Adrenal gland (tissue), 5 donors: ENCODE measurements at regions not wholly inside any gene's neighbourhood (a gene's known extent, or its start where the extent isn't known, plus 50 kb on each side); places are given as distances from the start of the nearest gene placed in this dataset.
"Not testable (repeated sequence)": the region's sequence is repeated elsewhere in the genome, so short reads cannot be mapped to it uniquely, and the experiment has no call there.

Experiments used
- POLR2A ChIP-seq, 2 donors: fragments of 450-650 bp; IDR thresholded peaks; one replicate each; pipeline ENCODE4 v1.6.1; 2017; ENCODE audit warnings: antibody characterized with exemption in 2 of 2, mild to moderate bottlenecking in 2 of 2, moderate library complexity in 1 of 2
- TF ChIP-seq, protein P1 (sequence below), 6 experiments: fragments of 450-650 bp in 4 of 6; fragments of 200-600 bp in 2 of 6; sonication (generic) in 1 of 6; IDR thresholded peaks; 1 replicate in 5 of 6; 2 replicates in 1 of 6; pipeline versions ENCODE4 v1.5.1 to v1.8.0; 2016 to 2021; ENCODE audit warnings: antibody characterized with exemption in 6 of 6, mild to moderate bottlenecking in 2 of 6, moderate library complexity in 1 of 6
- donor health status: DM: no; HTN: no; CAD: no.

DNA sequence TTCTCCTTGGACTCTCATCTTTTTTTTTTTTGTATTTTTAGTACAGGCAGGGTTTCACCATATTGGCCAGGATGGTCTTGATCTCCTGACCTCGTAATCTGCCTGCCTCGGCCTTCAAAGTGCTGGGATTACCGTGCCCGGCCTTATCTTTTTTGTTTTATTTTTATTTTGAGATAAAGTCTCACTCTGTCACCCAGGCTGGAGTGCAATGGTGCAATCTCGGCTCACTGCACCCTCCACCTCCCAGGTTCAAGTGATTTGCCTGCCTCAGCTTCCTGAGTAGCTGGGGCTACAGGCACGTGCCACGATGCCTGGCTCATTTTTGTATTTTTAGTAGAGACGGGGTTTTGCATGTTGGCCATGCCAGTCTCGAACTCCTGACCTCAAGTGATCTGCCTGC, 86.0 kb downstream of the EBLN2 start:
- TF ChIP-seq POLR2A (IDR thresholded peaks at IDR 0.05) = not testable (repeated sequence)
- TF ChIP-seq, protein P1, sequence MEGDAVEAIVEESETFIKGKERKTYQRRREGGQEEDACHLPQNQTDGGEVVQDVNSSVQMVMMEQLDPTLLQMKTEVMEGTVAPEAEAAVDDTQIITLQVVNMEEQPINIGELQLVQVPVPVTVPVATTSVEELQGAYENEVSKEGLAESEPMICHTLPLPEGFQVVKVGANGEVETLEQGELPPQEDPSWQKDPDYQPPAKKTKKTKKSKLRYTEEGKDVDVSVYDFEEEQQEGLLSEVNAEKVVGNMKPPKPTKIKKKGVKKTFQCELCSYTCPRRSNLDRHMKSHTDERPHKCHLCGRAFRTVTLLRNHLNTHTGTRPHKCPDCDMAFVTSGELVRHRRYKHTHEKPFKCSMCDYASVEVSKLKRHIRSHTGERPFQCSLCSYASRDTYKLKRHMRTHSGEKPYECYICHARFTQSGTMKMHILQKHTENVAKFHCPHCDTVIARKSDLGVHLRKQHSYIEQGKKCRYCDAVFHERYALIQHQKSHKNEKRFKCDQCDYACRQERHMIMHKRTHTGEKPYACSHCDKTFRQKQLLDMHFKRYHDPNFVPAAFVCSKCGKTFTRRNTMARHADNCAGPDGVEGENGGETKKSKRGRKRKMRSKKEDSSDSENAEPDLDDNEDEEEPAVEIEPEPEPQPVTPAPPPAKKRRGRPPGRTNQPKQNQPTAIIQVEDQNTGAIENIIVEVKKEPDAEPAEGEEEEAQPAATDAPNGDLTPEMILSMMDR (IDR thresholded peaks at IDR 0.05) = not testable (repeated sequence)
